HepG2 (cell line): ENCODE measurements at regions not wholly inside any gene's neighbourhood (a gene's known extent, or its start where the extent isn't known, plus 50 kb on each side); places are given as distances from the start of the nearest gene placed in this dataset.

Experiments
- ATAC-seq: fragments of 200-7000 bp; cut with Tn5 transposase; 3 replicates; pipeline ENCODE4 v1.9.1; 2020; ENCODE audit warnings: mild to moderate bottlenecking, moderate library complexity
- BruUV-seq: library from RNA; stranded (reverse); fragments of 400-500 nt; replicated peaks from 2 replicates; lab custom pipeline; 2021; lab: Mats Ljungman, UMichigan
- CTCF ChIA-PET: fragments of 300-600 bp; formaldehyde crosslinking; extraction: SDS; loops from one replicate; lab custom pipeline; 2021; ENCODE audit warnings: low total read pairs, inconsistent platforms, low intra/inter-chr PET ratio; lab: Yijun Ruan, JAX
- POLR2A ChIA-PET: fragments of 350-600 bp; sonication (Branson Sonifier 250); formaldehyde crosslinking; loops from one replicate; lab custom pipeline; 2020; ENCODE audit warnings: antibody characterized with exemption, inconsistent platforms; lab: Yijun Ruan, JAX
- DNase-seq: peaks from one replicate; pipeline ENCODE4 v3.0.0-alpha.2; 2015; ENCODE audit warnings: low spot score
- FAIRE-seq: peaks from 3 replicates; lab custom pipeline; 2011; peaks lifted over from hg19 to GRCh38; lab: Jason Lieb, UNC
- H2AFZ ChIP-seq: one replicate; pipeline ENCODE4 v1.6.1; 2011; ENCODE audit warnings: low read length, inconsistent platforms
- H3K27ac ChIP-seq: fragments of 300-600 bp; 3 replicates; pipeline ENCODE4 v1.8.0; 2011; ENCODE audit warnings: mixed run types, mild to moderate bottlenecking, mixed read lengths, low read length, inconsistent platforms; ENCODE audit not compliant: insufficient read depth; ENCODE audit errors: extremely low read length
- H3K27me3 ChIP-seq, 2 experiments: fragments of 200-600 bp in 1 of 2; 2 replicates in 1 of 2; 3 replicates in 1 of 2; pipeline versions ENCODE4 v1.6.0 to v1.8.0; 2011; ENCODE audit warnings: low read length in 2 of 2, mild to moderate bottlenecking in 2 of 2, moderate library complexity in 2 of 2, inconsistent platforms in 1 of 2; ENCODE audit not compliant: insufficient read depth in 2 of 2, control insufficient read depth in 1 of 2
- H3K36me3 ChIP-seq, 2 experiments: fragments of 200-600 bp in 1 of 2; replicated peaks in 1 of 2; 2 replicates in 1 of 2; 3 replicates in 1 of 2; pipeline versions ENCODE4 v1.5.1 to v1.8.0; 2011; ENCODE audit warnings: low read length in 2 of 2, inconsistent platforms in 1 of 2; ENCODE audit not compliant: insufficient read depth in 2 of 2, control insufficient read depth in 1 of 2
- H3K4me1 ChIP-seq: 2 replicates; pipeline ENCODE4 v1.5.1; 2012; ENCODE audit warnings: low read length, inconsistent platforms; ENCODE audit not compliant: insufficient read depth
- H3K4me2 ChIP-seq: 2 replicates; pipeline ENCODE4 v1.6.0; 2011; ENCODE audit warnings: low read depth, low read length, inconsistent platforms
- H3K4me3 ChIP-seq, 3 experiments: fragments of 200-600 bp in 1 of 3; sonication (generic), shearing (Covaris generic) in 1 of 3; replicated peaks in 1 of 3; 2 replicates each; pipeline ENCODE4 v1.5.1; 2011 to 2016; ENCODE audit warnings: low read length in 3 of 3, inconsistent platforms in 2 of 3, low read depth in 2 of 3, mild to moderate bottlenecking in 2 of 3, control low read depth in 1 of 3, mixed read lengths in 1 of 3; ENCODE audit not compliant: insufficient read depth in 1 of 3
- H3K79me2 ChIP-seq: one replicate; pipeline ENCODE4 v1.6.1; 2011; ENCODE audit warnings: low read length, inconsistent platforms; ENCODE audit not compliant: insufficient read depth
- H3K9ac ChIP-seq: 2 replicates; pipeline ENCODE4 v1.6.0; 2011; ENCODE audit warnings: mild to moderate bottlenecking, low read depth, low read length, inconsistent platforms; ENCODE audit not compliant: insufficient read depth
- H3K9me3 ChIP-seq: 2 replicates; pipeline ENCODE4 v1.5.1; 2012; ENCODE audit warnings: mild to moderate bottlenecking, low read length
- H4K20me1 ChIP-seq: 2 replicates; pipeline ENCODE4 v1.6.0; 2011; ENCODE audit warnings: inconsistent platforms, mild to moderate bottlenecking, low read length, moderate library complexity; ENCODE audit not compliant: insufficient read depth
- ELK4 ChIP-seq: sonication (generic); formaldehyde crosslinking; IDR thresholded peaks from 2 replicates; pipeline ENCODE4 v1.9.0; 2021; ENCODE audit warnings: missing genetic modification reagents, borderline replicate concordance
- KAT8 ChIP-seq: IDR thresholded peaks from 2 replicates; pipeline ENCODE4 v1.6.1; 2016; ENCODE audit warnings: missing genetic modification reagents, missing compliant biosample characterization
- NCOA5 ChIP-seq: sonication (generic); formaldehyde crosslinking; IDR thresholded peaks from 2 replicates; pipeline ENCODE4 v1.4.0; 2020; ENCODE audit warnings: missing genetic modification reagents
- THAP8 ChIP-seq: sonication (generic); formaldehyde crosslinking; IDR thresholded peaks from 2 replicates; pipeline ENCODE4 v1.5.1; 2020; ENCODE audit warnings: missing genetic modification reagents, mild to moderate bottlenecking, borderline replicate concordance
- THAP9 ChIP-seq: sonication (generic); formaldehyde crosslinking; IDR thresholded peaks from 2 replicates; pipeline ENCODE4; 2020; ENCODE audit warnings: missing genetic modification reagents, mild to moderate bottlenecking, borderline replicate concordance
- ZBTB39 ChIP-seq: sonication (generic); formaldehyde crosslinking; IDR thresholded peaks from 2 replicates; pipeline ENCODE4 v1.5.0; 2020; ENCODE audit warnings: missing genetic modification reagents
- ZNF224 ChIP-seq: sonication (generic); formaldehyde crosslinking; IDR thresholded peaks from 2 replicates; pipeline ENCODE4 v1.5.0; 2020; ENCODE audit warnings: mild to moderate bottlenecking, missing genetic modification reagents
- ZNF512 ChIP-seq: sonication (generic); formaldehyde crosslinking; IDR thresholded peaks from 2 replicates; pipeline ENCODE4 v1.4.0; 2020; ENCODE audit warnings: mild to moderate bottlenecking, missing genetic modification reagents
- ZNF567 ChIP-seq: sonication (generic); formaldehyde crosslinking; IDR thresholded peaks from 2 replicates; pipeline ENCODE4 v1.8.1; 2023; ENCODE audit warnings: mild to moderate bottlenecking, missing genetic modification reagents, borderline replicate concordance
- ZNF616 ChIP-seq: sonication (generic); formaldehyde crosslinking; IDR thresholded peaks from 2 replicates; pipeline ENCODE4 v1.5.0; 2020; ENCODE audit warnings: low read depth, mild to moderate bottlenecking, missing genetic modification reagents
- ZNF672 ChIP-seq: sonication (generic); formaldehyde crosslinking; IDR thresholded peaks from 2 replicates; pipeline ENCODE4 v1.8.1; 2022; ENCODE audit warnings: missing genetic modification reagents
- ZNF724P ChIP-seq: sonication (generic); formaldehyde crosslinking; IDR thresholded peaks from 2 replicates; pipeline ENCODE4 v1.8.0; 2022; ENCODE audit warnings: missing genetic modification reagents, borderline replicate concordance
- ZNF891 ChIP-seq: sonication (generic); formaldehyde crosslinking; IDR thresholded peaks from 2 replicates; pipeline ENCODE4 v1.5.0; 2020; ENCODE audit warnings: mild to moderate bottlenecking, missing genetic modification reagents
- WGBS: methylation state at CpG from one replicate; pipeline ENCODE4 v1.1.6; 2017; ENCODE audit warnings: low lambda C conversion rate; 5-methylcytosine and 5-hydroxymethylcytosine counted together
- in situ Hi-C: cut with HindIII; loops from 2 replicates; pipeline ENCODE4 v1.10.0; 2017; ENCODE audit warnings: low pct_unique_long_range_greater_than_20kb; ENCODE audit not compliant: extremely low pct_ligation_motif_present
- intact Hi-C: fragments of 100-400 bp; cut with micrococcal nuclease; formaldehyde crosslinking; loops from one replicate; pipeline ENCODE4 v1.10.0; 2022; ENCODE audit not compliant: unreplicated experiment

- TF ChIP-seq ZNF512 (CRISPR knock-in tag) = no peak
Observed at GRCh38 chr6:110044096-110044495, 66.0 kb downstream of the GPR6 start (continued).

- Histone ChIP-seq H4K20me1 (no peaks in the 10 kb centered on the region), H3K4me3 (no peak overlapping the region), H3K9me3 (no peaks in the 10 kb centered on the region), H3K27me3 (peaks cover 0 to 5% of the 10 kb centered on the region in 2 experiments; a peak in 2 of 5 replicates), H2AFZ (no peak overlapping the region), H3K4me1 (0 out of 2 replicates have a peak, but pooled peaks cover 16% of the 10 kb centered on the region), H3K9ac (no peak overlapping the region), H3K27ac (no peak overlapping the region), H3K79me2 (no peaks in the 10 kb centered on the region), H3K36me3 (no peaks in the 10 kb centered on the region), H3K4me2 (no peak overlapping the region)
- in situ Hi-C loops = loop anchor here (10.0 kb wide), 2 partner anchors 150 to 350 kb away; no protein-coding TSS in a partner anchor
- TF ChIP-seq THAP8 (CRISPR knock-in tag) = no peak
- no peak for TF ChIP-seq ZBTB39 (CRISPR knock-in tag)
- TF ChIP-seq KAT8 (CRISPR knock-in tag) = no peak
- no peak for TF ChIP-seq THAP9 (CRISPR knock-in tag)
- TF ChIP-seq ZNF224 (CRISPR knock-in tag) = no peak
- TF ChIP-seq NCOA5 (CRISPR knock-in tag) = no peak
- TF ChIP-seq ZNF891 (CRISPR knock-in tag) = no peak
- TF ChIP-seq ZNF567 = no peak
- TF ChIP-seq ZNF616 (CRISPR knock-in tag) = no peak
- TF ChIP-seq ZNF724P (CRISPR knock-in tag) = no peak
- TF ChIP-seq ZNF672 (CRISPR knock-in tag) = no peak
- no peak for TF ChIP-seq ELK4 (CRISPR knock-in tag)
- ChIA-PET CTCF (no interaction called here), POLR2A (no interaction called here)
- BruUV-seq = no TSS peak
- DNase-seq (no peak), FAIRE-seq (no peak), ATAC-seq (no peak)
- 44% methylated on average over 3 of the region's 3 CpGs for WGBS
- intact Hi-C loops = no loop called here
Observed at GRCh38 chr6:110044622-110045021, 66.5 kb downstream of the GPR6 start.
